Sigmoid colon (tissue), 4 donors: ENCODE measurements at regions not wholly inside any gene's neighbourhood (a gene's known extent, or its start where the extent isn't known, plus 50 kb on each side); places are given as distances from the start of the nearest gene placed in this dataset.

ENCODE experiments used
- EP300 ChIP-seq, 4 donors: sonication (generic); formaldehyde crosslinking; IDR thresholded peaks; one replicate each; pipeline ENCODE4 v1.6.1; 2017; ENCODE audit warnings: antibody characterized with exemption in 4 of 4
- POLR2A ChIP-seq, 2 donors: fragments of 450-650 bp; IDR thresholded peaks; one replicate each; pipeline ENCODE4 v1.6.1; 2016; ENCODE audit warnings: antibody characterized with exemption in 2 of 2, mild to moderate bottlenecking in 2 of 2, moderate library complexity in 2 of 2
- TF ChIP-seq, protein P1 (sequence below), 4 experiments: fragments of 450-650 bp in 3 of 4; fragments of 200-600 bp in 1 of 4; IDR thresholded peaks; one replicate each; pipeline ENCODE4 v1.5.1; 2016 to 2019; ENCODE audit warnings: antibody characterized with exemption in 4 of 4, mild to moderate bottlenecking in 3 of 4, moderate library complexity in 2 of 4

DNA sequence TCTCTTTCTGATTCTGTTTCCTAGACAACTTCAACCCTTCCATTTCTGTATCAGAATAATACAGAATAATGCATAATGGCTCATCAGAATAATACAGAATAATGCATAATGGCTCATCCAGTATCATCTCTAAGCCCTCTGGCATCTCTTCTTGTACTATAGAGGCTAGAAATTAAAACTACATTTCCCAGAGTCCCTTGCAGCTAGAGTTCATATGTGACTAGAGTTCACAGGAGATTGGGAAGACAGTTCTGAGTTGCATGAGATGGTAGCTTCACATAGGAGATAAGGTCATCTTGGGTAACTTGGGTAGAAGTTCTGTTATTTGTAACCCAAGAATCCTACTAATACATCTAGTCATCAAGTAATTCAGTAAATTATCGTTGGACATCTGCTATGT lies 122.9 kb upstream of the NRBF2 start:
- no peak for TF ChIP-seq POLR2A (IDR thresholded peaks at IDR 0.05)
- TF ChIP-seq, protein P1, sequence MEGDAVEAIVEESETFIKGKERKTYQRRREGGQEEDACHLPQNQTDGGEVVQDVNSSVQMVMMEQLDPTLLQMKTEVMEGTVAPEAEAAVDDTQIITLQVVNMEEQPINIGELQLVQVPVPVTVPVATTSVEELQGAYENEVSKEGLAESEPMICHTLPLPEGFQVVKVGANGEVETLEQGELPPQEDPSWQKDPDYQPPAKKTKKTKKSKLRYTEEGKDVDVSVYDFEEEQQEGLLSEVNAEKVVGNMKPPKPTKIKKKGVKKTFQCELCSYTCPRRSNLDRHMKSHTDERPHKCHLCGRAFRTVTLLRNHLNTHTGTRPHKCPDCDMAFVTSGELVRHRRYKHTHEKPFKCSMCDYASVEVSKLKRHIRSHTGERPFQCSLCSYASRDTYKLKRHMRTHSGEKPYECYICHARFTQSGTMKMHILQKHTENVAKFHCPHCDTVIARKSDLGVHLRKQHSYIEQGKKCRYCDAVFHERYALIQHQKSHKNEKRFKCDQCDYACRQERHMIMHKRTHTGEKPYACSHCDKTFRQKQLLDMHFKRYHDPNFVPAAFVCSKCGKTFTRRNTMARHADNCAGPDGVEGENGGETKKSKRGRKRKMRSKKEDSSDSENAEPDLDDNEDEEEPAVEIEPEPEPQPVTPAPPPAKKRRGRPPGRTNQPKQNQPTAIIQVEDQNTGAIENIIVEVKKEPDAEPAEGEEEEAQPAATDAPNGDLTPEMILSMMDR (IDR thresholded peaks at IDR 0.05), result no peak
- TF ChIP-seq EP300 (IDR thresholded peaks at IDR 0.05), result no peak
